Fibroblast of mammary gland (primary cell): ENCODE measurements at regions not wholly inside any gene's neighbourhood (a gene's known extent, or its start where the extent isn't known, plus 50 kb on each side); places are given as distances from the start of the nearest gene placed in this dataset.
"Not testable (repeated sequence)": the region's sequence is repeated elsewhere in the genome, so short reads cannot be mapped to it uniquely, and the experiment has no call there.

ENCODE experiments used
- DNase-seq: peaks from one replicate; pipeline ENCODE4 v3.0.0-alpha.2; 2010; ENCODE audit warnings: low read depth
- H3K4me3 ChIP-seq: 2 replicates; pipeline ENCODE4 v1.5.1; 2011; ENCODE audit warnings: low read depth, mild to moderate bottlenecking, low read length, moderate library complexity; ENCODE audit not compliant: control insufficient read depth
- CTCF ChIP-seq: conservative IDR thresholded peaks from 2 replicates; pipeline ENCODE4 v1.5.1; 2011; ENCODE audit warnings: low read depth, low read length, inconsistent platforms; ENCODE audit not compliant: control insufficient read depth, insufficient read depth

GRCh38 chr6:113777601-113778000 is 79.5 kb upstream of the MARCKS start:
- no peak overlapping the region for H3K4me3 ChIP-seq
- TF ChIP-seq CTCF = no peak
- no peak for DNase-seq

GRCh38 chr6:113779656-113780055 is 77.5 kb upstream of the MARCKS start:
- DNase-seq = no peak
- no peak overlapping the region for H3K4me3 ChIP-seq
- no peak for TF ChIP-seq CTCF

GRCh38 chr6:113782636-113783035 is 74.5 kb upstream of the MARCKS start:
- no peak for TF ChIP-seq CTCF
- H3K4me3 ChIP-seq = no peak overlapping the region
- DNase-seq = peak; percentile 4

- H3K4me3 ChIP-seq = no peak overlapping the region
- no peak for DNase-seq
- no peak for TF ChIP-seq CTCF
Observed at GRCh38 chr6:113786168-113786567, 71.0 kb upstream of the MARCKS start.

GRCh38 chr6:113788586-113788985 is 68.6 kb upstream of the MARCKS start:
- TF ChIP-seq CTCF = no peak
- no peak overlapping the region for H3K4me3 ChIP-seq
- no peak for DNase-seq

GRCh38 chr6:113791225-113791624 is 65.9 kb upstream of the MARCKS start:
- H3K4me3 ChIP-seq = not testable (repeated sequence)

GRCh38 chr6:113795371-113795770 is 61.8 kb upstream of the MARCKS start:
- not testable (repeated sequence) for DNase-seq, H3K4me3 ChIP-seq

More at GRCh38 chr6:113791225-113791624, 65.9 kb upstream of the MARCKS start:
- DNase-seq = not testable (repeated sequence)

- H3K4me3 ChIP-seq = no peak overlapping the region
- no peak for TF ChIP-seq CTCF
- DNase-seq = no peak
Observed at GRCh38 chr6:113796038-113796437, 61.1 kb upstream of the MARCKS start.
